ENCODE measurements at regions not wholly inside any gene's neighbourhood (a gene's known extent, or its start where the extent isn't known, plus 50 kb on each side); places are given as distances from the start of the nearest gene placed in this dataset.

GRCh38 chr12:127083008-127083949 lies 1183.7 kb upstream of the TMEM132C start:
- TF ChIP-seq, protein P1, sequence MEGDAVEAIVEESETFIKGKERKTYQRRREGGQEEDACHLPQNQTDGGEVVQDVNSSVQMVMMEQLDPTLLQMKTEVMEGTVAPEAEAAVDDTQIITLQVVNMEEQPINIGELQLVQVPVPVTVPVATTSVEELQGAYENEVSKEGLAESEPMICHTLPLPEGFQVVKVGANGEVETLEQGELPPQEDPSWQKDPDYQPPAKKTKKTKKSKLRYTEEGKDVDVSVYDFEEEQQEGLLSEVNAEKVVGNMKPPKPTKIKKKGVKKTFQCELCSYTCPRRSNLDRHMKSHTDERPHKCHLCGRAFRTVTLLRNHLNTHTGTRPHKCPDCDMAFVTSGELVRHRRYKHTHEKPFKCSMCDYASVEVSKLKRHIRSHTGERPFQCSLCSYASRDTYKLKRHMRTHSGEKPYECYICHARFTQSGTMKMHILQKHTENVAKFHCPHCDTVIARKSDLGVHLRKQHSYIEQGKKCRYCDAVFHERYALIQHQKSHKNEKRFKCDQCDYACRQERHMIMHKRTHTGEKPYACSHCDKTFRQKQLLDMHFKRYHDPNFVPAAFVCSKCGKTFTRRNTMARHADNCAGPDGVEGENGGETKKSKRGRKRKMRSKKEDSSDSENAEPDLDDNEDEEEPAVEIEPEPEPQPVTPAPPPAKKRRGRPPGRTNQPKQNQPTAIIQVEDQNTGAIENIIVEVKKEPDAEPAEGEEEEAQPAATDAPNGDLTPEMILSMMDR (IDR thresholded peaks at IDR 0.05; ENCODE audit: low read depth, low read length) = no peak
- no peak for TF ChIP-seq MYC (IDR thresholded peaks at IDR 0.05; ENCODE audit: low read depth, low read length)
